VCaP (cell line): ENCODE measurements at regions not wholly inside any gene's neighbourhood (a gene's known extent, or its start where the extent isn't known, plus 50 kb on each side); places are given as distances from the start of the nearest gene placed in this dataset.

Experiments
- H3K27ac ChIP-seq: fragments of 450-650 bp; 2 replicates; pipeline ENCODE4 v1.5.1; 2017
- TF ChIP-seq, protein P1 (sequence below): fragments of 450-650 bp; conservative IDR thresholded peaks from 2 replicates; pipeline ENCODE4 v1.5.1; 2017; ENCODE audit warnings: mild to moderate bottlenecking, moderate library complexity

DNA sequence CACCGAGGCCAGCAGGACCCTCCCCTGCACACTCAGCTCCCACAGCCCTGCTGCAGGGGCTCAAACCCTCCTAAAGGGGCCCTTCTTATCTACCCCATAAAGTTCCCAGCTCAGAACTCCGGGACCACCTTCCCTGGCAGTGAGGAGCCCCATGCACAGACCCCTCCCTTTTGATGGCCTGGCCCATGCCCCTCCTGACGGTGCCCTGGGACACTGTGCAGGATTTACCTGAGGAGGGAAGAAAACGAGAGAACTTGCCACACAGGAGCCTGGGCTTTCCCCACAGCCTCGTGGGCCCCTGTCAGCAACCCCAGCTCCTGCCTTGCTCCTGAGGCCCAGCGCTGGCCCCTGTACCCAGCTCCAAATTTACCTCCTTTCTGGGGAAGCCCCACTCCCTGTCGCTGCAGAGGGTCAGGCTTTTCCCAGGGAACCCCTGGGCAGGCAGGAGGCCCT is 206.3 kb upstream of the SALL3 start:
- TF ChIP-seq, protein P1, sequence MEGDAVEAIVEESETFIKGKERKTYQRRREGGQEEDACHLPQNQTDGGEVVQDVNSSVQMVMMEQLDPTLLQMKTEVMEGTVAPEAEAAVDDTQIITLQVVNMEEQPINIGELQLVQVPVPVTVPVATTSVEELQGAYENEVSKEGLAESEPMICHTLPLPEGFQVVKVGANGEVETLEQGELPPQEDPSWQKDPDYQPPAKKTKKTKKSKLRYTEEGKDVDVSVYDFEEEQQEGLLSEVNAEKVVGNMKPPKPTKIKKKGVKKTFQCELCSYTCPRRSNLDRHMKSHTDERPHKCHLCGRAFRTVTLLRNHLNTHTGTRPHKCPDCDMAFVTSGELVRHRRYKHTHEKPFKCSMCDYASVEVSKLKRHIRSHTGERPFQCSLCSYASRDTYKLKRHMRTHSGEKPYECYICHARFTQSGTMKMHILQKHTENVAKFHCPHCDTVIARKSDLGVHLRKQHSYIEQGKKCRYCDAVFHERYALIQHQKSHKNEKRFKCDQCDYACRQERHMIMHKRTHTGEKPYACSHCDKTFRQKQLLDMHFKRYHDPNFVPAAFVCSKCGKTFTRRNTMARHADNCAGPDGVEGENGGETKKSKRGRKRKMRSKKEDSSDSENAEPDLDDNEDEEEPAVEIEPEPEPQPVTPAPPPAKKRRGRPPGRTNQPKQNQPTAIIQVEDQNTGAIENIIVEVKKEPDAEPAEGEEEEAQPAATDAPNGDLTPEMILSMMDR = no peak
- H3K27ac ChIP-seq = peak overlapping the region; percentile 54; the same call in 1 of the 2 replicates

DNA sequence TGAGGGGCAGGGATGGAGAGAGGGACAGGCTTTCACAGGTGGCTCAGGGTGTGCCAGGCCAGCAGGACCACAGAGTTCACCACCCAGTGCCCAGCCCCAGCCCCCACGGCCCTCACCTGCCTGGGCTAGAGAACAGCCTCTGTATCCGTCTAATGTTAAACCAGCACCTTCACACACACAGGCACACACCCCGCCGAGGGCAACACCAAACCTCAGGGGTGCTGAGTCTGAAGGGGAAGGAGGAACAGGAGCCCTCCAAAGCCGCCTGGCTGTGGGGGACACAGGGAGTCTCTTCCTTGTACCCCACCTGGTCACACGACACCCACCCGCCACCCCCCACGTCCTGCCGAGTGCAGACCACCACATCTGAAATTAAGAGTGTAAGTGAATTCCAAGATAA is 205.8 kb upstream of the SALL3 start:
- peak overlapping the region; percentile 54 for H3K27ac ChIP-seq
- TF ChIP-seq, protein P1 = no peak

DNA sequence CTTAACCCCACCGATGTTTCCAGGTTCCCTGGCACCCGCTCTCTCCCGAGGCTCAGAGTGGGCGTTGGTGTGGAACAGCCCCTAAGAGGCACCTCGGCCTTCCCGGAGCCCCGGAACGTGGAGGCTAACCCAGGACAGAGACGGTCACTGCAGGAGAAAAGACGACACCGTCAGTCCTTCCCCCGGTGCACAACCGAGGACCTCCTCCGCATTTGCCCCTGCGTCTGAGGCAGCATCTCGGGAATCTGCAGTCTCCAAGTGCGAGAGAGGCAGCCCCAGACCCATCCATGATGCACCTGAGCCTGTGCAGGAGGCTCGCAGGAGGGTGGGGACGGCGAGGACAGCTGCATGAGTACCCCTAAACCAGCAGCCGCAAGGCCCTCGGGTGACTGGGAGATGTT is 204.9 kb upstream of the SALL3 start:
- TF ChIP-seq, protein P1 = no peak
- H3K27ac ChIP-seq = peak overlapping the region; percentile 54

DNA sequence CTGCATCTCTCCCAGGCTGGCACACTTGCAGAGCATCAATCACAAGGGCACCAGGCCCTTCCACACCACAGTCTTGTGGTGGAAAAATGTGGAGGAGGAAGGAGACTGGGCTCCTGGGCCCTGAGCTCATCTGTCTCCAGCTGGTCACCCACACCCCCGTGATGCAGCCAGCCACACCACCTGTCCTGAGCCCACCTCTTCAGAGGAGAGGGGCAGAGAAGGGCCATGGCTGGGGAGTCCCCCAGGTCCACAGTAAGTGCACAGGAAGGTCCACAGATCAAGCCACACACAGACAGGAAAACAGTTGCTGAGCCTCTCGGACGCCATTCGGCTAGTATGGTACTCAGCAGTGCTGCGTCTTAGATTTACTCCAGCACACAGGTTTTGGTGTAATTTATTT is 203.5 kb upstream of the SALL3 start:
- H3K27ac ChIP-seq = peak overlapping the region; percentile 61
- TF ChIP-seq, protein P1 = no peak

DNA sequence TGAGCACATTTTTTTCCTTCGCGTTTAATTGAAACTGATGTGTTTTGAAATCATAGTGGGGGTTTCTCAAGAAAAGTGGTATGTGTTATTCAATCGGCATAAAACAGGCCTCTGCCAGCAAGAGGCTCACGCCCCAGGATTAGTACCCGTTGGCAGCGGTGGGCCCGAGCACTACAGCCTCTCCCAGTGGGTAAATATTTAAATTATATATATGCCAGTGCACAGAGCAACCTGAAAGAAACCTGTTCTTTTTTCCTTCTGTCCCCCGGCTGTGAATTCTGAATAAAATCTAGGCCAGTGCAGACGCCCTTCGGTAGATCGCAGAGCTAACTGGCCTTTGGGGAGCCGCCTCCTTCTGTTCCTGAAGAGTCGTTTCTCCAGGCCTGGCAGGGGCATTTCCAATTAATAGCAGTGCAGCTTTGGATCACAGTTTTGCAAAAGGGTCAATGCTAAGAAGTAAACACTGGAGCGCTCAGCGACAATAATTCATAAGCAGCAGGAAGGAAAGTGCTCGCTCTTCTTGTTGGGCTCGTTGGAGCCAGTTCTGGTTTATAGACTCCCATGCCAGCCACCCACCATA is 202.8 kb upstream of the SALL3 start:
- TF ChIP-seq, protein P1 = no peak
- peak overlapping the region; percentile 61 for H3K27ac ChIP-seq

DNA sequence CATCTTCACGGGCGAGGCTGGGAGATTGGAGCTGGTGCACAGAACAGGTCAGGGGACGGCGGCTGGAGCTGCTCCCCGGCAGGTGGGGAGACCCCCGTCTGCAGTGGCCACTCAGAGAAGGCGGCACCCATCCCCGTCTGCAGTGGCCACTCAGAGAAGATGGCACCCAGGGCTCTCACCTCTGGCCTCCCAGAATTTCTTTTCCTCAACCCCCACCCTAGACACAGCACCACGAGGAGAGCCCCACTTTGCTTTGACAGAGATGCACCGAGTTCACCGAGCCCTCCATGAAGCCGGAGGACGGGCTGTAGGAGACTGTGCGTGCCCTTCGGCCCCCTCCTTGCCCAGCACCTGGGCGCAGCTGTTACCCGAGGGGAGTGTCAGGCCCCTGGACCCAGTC is 201.6 kb upstream of the SALL3 start:
- peak overlapping the region; percentile 61; the same call in 1 of the 2 replicates for H3K27ac ChIP-seq
- TF ChIP-seq, protein P1 = no peak

DNA sequence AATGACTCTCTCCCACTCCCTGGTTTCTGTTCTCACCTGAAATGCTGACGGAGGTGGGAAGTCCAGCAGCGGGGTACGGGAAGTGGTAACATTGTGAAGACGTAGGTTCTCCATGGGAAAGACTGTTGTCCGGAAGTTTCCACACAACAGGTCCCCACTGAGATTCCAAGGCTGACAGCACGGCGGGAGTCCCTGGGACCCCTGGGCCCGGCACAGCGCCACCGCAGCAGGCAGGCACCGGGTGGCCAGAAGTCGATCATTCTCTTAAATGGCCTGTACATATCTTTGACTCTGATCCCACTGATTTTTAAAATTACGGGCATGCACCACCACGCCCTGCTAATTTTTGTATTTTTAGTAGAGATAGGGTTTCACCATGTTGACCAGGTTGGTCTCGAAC is 201.0 kb upstream of the SALL3 start:
- TF ChIP-seq, protein P1 = no peak

More for the DNA sequence above, 201.0 kb upstream of the SALL3 start:
- H3K27ac ChIP-seq = no peak overlapping the region
